HG02610 (cell line): ENCODE measurements at regions not wholly inside any gene's neighbourhood (a gene's known extent, or its start where the extent isn't known, plus 50 kb on each side); places are given as distances from the start of the nearest gene placed in this dataset.

ENCODE experiments used
- ATAC-seq: cut with Tn5 transposase; IDR thresholded peaks from one replicate; pipeline ENCODE4 v1.9.1; 2021; ENCODE audit warnings: mild to moderate bottlenecking, moderate library complexity; ENCODE audit not compliant: unreplicated experiment

GRCh38 chr15:66848116-66848515 lies 146.1 kb downstream of the SMAD6 start:
- ATAC-seq = no peak

GRCh38 chr15:66848686-66849392 lies 146.8 kb downstream of the SMAD6 start:
- ATAC-seq = no peak

- no peak for ATAC-seq
Measured at GRCh38 chr15:66849393-66849745, 147.3 kb downstream of the SMAD6 start.

DNA sequence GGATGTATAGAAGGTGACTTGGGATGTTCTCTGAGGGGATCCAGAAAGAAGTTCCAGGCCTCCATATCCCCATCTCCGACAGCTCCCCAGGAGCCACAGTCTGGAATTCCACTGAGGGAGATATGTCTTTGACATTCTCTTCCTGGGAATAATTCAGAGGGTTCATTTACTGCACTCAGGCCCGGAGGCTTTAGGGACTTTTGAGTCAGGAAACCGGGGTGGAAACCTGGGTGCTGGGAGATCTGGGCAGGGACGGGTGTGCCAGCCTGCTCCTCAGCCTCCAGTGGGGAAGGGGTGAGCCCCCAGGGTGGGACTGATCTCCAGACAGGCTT lies 147.7 kb downstream of the SMAD6 start:
- no peak for ATAC-seq

DNA sequence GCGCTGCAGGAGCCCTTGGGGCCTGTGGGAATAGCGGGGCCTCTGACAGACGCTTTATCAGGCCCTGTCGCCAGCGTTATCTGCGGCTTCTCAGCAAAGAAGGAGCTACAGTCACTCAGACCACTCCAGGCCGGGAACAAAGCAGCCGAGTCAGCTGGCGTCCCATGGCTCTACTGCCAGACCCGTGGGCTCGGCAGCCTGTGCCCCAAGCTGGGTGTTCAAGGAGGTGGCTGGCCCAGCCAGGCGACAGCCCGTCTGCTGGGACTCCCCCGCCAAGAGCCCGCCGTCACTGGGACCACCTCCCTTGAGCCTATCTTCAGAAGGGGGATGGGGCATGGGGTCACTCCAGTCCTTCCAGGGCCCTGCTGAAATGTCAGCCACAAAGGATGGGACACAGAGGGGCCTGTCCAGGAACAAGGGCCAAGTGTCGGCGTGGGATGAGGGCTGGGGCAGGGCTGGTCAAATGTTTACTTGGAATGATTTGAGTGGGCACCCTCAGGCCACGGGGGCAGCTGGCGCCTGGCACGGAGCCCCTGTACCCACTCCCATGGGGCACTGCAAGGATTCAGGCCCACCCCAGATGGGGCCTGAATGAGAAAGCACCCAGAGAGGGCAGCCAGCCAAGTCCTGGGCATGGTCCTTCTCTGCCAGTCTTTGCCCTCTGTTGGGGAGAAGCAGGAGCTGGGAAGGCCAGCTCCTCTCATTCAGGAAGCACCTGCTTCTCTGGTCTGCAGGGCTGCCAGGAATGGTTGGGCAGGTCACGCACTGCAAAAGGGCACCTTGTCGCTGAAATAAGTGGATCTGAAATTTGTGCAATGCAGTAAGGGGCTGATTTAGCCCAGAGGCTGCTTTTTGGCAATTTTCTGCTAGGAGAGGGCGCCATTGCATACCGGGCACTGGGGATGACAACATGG lies 148.3 kb downstream of the SMAD6 start:
- no peak for ATAC-seq

DNA sequence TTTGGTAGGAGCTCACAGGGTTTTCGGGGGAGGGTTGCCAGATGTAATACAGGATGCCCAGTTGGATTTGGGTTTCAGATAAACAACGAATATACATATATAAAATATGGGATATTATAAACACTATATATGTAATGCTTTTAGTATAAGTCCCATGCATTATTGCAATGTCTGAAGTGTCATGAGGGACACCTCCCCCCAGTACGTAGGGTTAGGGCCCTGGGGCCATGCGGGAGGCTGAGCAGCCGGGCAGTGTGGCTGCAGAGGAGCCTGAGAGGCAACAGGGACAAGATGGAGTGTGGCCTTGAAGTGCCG lies 148.9 kb downstream of the SMAD6 start:
- ATAC-seq = no peak

GRCh38 chr15:66851311-66852063 lies 149.5 kb downstream of the SMAD6 start:
- peak; percentile 61 for ATAC-seq

DNA sequence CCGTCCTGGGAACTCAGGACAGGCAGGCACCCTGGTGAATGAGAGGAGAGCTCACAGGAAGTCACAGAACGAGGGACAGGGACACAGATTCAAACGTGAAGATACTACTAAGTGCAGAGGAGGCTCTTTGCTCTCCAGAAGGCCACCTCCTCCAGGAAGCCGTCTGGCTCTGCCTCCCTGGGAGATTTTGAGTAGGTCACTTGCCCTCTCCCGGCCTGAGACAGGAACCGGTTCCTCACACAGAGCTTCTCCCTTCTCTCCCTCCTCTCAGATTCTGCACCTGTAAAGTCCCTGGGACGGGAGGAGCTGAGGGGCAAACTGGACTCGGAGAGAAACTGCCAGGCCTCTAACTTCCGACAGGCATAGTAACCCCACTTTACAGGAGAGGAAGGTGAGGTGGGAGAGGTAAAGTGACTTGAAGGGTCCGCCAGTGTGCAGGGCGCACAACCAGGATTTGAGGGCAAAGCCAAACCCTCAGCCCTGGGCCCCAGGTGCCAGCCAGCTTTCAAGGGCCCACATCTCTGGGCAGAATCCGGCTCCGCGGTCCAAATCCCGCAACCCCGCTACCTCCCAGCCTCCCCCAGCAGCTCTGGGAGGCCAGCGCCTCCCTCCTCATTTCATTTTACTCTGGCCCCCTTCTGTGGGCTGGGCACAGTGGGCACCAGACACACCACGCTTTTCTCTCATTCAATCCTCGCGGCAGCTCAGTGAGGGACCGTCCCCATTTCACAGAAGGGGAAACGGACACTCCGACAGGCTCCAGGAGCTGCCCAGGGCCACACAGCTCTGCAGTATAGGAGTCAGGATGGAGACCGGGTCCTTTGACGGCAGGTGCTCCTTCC lies 150.2 kb downstream of the SMAD6 start:
- no peak for ATAC-seq

DNA sequence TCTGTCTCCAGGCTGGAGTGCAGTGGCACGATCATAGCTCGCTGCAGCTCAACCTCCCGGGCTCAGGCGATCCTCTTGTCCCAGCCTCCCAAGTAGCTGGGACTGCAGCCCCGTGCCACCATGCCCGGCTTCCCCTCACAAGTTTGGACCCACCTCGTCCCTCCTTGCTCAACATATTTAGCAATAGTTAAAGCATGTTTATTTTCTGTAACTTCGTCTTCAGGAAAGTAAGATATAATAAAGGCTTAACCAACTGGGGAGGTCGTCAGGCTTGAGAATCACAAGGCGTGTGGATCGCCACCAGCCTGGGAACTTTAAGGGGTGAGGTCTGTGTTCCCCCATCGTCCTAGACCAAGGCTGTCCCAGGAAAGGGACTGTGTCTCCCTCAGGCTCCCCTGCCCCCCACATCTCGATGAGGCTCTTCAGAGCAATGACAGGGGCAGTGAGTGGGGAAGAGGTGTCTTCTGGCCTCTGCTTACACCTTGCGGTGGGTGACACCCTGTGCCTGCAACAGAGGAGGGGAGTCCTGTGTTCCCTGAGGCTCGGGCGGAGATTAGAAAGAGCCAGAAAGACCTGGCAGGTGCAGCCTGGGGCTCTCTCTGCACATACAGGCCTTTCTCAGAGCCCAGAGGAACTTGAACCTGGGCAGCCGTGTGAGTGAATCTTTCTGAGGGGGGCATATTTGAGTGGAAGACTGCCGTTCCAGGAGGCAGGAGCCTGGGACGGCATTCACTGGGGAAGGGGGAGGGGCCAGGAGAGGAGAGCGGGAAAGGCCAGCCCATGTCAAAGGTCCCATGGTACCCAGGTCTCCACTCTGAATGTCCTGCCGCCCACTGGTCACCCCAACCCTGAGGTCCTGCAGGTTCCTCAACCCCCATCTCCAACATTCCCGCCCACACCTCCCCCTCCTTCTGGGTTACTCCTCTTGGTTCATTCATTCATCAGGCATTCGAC lies 152.3 kb downstream of the SMAD6 start:
- no peak for ATAC-seq

DNA sequence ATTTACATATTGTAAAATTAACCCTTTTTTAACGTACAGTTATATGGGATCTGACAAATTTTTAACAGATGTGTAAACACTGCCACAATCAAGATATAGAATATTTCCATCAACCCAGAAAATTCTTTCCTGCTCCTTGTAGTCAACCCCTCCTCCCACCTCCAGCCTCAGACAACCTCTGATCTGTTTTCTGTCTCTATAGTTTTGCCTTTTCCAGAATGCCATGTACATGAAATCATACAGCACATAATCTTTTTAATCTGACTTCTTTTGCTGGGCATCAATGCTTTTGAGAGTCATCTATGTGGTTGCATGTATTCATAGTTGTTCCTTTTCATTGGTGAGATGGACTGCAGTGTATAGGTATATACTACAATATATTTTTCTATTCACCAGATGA lies 153.0 kb downstream of the SMAD6 start:
- ATAC-seq = no peak

DNA sequence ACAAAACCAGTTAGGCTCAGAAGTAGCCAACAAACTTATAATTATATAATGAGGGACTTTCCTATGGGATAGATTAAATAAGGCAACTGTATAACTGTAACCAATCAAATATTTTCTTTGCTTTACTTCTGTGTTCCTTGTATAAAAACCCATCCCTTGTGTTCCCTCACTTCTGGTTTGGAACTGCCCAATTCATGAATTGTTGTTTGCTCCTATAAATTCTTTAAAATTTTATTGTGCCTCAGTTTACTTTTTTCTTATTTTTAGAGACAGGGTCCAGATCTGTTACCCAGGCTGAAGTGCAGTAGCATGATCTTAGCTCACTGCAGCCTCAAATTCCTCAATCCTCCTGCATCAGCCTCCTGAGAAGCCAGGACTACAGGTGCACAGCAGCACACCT lies 155.7 kb downstream of the SMAD6 start:
- ATAC-seq = no peak

GRCh38 chr15:66858423-66859207 lies 156.6 kb downstream of the SMAD6 start:
- ATAC-seq = no peak

DNA sequence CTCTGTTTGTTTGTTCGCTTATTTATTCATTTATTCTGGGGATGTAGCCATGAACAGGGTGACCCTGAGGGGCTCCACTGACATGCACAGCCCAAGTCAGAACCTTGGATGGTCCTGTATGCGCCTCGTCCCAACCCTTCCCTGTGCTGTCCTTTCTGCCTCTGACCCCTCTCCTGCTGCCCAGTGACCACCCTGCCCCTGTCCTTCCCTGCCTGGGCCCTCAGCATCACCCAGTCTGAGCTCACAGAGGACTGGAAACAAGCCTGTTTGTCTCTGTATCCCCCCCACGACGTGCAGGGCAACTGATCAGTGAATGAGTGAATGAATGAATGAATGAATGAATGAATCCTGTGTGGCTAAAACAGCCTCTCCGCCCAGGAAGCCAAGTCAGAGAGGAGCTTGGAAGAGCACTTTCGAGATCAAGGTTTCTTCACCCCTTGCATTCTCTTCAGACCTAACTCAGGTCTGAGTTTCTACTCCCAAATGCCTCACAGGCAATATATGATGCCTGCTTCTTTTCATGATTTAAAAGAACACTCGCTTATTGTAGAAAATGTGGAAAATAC lies 157.7 kb downstream of the SMAD6 start:
- ATAC-seq = no peak

- no peak for ATAC-seq
Measured at GRCh38 chr15:66860844-66861243, 158.8 kb downstream of the SMAD6 start.

- no peak for ATAC-seq
Measured at GRCh38 chr15:66862111-66862939, 160.3 kb downstream of the SMAD6 start.

- peak; percentile 62 for ATAC-seq
Measured at GRCh38 chr15:66862940-66863335, 160.9 kb downstream of the SMAD6 start.

DNA sequence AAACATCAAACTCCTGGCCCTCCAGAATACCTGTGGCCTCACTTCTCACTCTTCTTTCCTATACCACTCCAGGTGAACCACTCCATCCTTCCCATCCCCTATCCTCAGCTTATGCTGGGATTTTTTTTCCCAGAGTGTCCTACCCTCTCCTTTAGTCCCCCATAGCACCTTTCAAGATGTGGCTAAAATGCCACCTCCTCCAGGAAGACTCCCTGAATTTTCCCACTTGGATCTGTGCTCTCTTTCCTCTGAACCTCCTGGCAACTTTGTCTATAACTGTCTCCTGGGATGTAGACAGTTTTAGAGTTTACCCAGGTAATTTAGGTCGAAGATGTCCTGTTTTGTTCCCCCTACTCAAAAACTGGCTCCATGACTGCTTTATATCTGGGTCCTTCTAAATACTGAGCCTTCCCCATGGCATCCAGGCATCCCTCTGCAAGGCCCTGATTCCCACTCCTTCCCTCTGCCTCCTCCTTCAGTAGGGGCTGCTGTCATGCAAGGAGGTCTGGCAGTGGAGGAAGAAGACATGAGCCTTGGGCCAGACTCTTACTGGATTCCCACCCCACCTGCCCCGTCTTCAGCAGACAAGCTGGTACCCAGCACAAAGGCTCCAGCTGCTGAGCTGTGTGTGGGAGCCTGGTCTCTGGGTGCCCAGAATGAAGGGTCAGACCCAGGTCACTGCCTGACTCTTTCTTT lies 161.5 kb downstream of the SMAD6 start:
- no peak for ATAC-seq
